ENCODE measurements at regions not wholly inside any gene's neighbourhood (a gene's known extent, or its start where the extent isn't known, plus 50 kb on each side); places are given as distances from the start of the nearest gene placed in this dataset.

DNA sequence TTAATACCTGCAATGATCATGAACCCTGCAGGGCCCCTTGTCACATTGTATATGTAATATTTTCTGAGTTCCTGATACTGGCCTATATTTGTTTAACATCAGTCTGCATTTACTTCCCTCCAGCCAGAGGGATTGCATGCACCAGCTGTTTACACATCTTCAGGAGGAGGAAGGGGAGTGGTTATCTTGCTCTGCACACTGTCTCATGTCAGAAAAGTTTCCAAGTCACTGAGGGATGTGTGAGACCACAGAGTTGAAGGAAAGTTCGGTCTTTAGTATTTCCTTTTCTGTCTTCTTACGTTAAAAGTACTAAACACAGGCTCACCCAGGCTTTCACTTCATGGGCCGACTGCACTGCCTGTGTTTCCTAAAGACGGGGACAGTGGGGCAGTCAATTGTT lies 574.1 kb downstream of the LMO4 start:
- TF ChIP-seq, protein P1, sequence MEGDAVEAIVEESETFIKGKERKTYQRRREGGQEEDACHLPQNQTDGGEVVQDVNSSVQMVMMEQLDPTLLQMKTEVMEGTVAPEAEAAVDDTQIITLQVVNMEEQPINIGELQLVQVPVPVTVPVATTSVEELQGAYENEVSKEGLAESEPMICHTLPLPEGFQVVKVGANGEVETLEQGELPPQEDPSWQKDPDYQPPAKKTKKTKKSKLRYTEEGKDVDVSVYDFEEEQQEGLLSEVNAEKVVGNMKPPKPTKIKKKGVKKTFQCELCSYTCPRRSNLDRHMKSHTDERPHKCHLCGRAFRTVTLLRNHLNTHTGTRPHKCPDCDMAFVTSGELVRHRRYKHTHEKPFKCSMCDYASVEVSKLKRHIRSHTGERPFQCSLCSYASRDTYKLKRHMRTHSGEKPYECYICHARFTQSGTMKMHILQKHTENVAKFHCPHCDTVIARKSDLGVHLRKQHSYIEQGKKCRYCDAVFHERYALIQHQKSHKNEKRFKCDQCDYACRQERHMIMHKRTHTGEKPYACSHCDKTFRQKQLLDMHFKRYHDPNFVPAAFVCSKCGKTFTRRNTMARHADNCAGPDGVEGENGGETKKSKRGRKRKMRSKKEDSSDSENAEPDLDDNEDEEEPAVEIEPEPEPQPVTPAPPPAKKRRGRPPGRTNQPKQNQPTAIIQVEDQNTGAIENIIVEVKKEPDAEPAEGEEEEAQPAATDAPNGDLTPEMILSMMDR (IDR thresholded peaks at IDR 0.05; ENCODE audit: insufficient read depth, low read depth, low read length) = no peak
- no peak for TF ChIP-seq EZH2 (IDR thresholded peaks at IDR 0.05; ENCODE audit: insufficient read depth, low read length)
